ENCODE measurements at regions not wholly inside any gene's neighbourhood (a gene's known extent, or its start where the extent isn't known, plus 50 kb on each side); places are given as distances from the start of the nearest gene placed in this dataset.

GRCh38 chr10:129075508-129075907, 391.5 kb upstream of the MGMT start:
- no peak for DNase-seq
- peaks cover 2% of the 10 kb centered on the region for H3K27me3 Mint-ChIP-seq (ENCODE audit: unreplicated experiment)
- TF ChIP-seq, protein P1, sequence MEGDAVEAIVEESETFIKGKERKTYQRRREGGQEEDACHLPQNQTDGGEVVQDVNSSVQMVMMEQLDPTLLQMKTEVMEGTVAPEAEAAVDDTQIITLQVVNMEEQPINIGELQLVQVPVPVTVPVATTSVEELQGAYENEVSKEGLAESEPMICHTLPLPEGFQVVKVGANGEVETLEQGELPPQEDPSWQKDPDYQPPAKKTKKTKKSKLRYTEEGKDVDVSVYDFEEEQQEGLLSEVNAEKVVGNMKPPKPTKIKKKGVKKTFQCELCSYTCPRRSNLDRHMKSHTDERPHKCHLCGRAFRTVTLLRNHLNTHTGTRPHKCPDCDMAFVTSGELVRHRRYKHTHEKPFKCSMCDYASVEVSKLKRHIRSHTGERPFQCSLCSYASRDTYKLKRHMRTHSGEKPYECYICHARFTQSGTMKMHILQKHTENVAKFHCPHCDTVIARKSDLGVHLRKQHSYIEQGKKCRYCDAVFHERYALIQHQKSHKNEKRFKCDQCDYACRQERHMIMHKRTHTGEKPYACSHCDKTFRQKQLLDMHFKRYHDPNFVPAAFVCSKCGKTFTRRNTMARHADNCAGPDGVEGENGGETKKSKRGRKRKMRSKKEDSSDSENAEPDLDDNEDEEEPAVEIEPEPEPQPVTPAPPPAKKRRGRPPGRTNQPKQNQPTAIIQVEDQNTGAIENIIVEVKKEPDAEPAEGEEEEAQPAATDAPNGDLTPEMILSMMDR (IDR thresholded peaks at IDR 0.05; ENCODE audit: partially characterized antibody, unreplicated experiment): no peak
- peaks cover 10% of the 10 kb centered on the region for H3K36me3 Mint-ChIP-seq (ENCODE audit: unreplicated experiment)
- H3K4me1 Mint-ChIP-seq (ENCODE audit: low read depth, unreplicated experiment): peaks cover 7% of the 10 kb centered on the region
- no peak overlapping the region for H3K27ac Mint-ChIP-seq (ENCODE audit: unreplicated experiment)
- H3K9me3 Mint-ChIP-seq (ENCODE audit: unreplicated experiment): peaks cover 2% of the 10 kb centered on the region
- no peak overlapping the region for H3K4me3 Mint-ChIP-seq (ENCODE audit: unreplicated experiment)

GRCh38 chr10:129075927-129076326, 391.1 kb upstream of the MGMT start:
- Mint-ChIP-seq H3K36me3 (ENCODE audit: unreplicated experiment) (peaks cover 14% of the 10 kb centered on the region), H3K27me3 (ENCODE audit: unreplicated experiment) (peaks cover 2% of the 10 kb centered on the region), H3K27ac (ENCODE audit: unreplicated experiment) (no peak overlapping the region), H3K4me3 (ENCODE audit: unreplicated experiment) (no peak overlapping the region), H3K9me3 (ENCODE audit: unreplicated experiment) (peaks cover 2% of the 10 kb centered on the region), H3K4me1 (ENCODE audit: low read depth, unreplicated experiment) (peaks cover 7% of the 10 kb centered on the region)
- DNase-seq: no peak
- TF ChIP-seq, protein P1 (IDR thresholded peaks at IDR 0.05; ENCODE audit: partially characterized antibody, unreplicated experiment): no peak

GRCh38 chr10:129078346-129078745, 388.7 kb upstream of the MGMT start:
- Mint-ChIP-seq H3K36me3 (ENCODE audit: unreplicated experiment) (peaks cover 11% of the 10 kb centered on the region), H3K27me3 (ENCODE audit: unreplicated experiment) (peaks cover 2% of the 10 kb centered on the region), H3K27ac (ENCODE audit: unreplicated experiment) (no peak overlapping the region), H3K4me3 (ENCODE audit: unreplicated experiment) (no peak overlapping the region), H3K4me1 (ENCODE audit: low read depth, unreplicated experiment) (peaks cover 7% of the 10 kb centered on the region), H3K9me3 (ENCODE audit: unreplicated experiment) (peaks cover 2% of the 10 kb centered on the region)
- no peak for DNase-seq
- TF ChIP-seq, protein P1 (IDR thresholded peaks at IDR 0.05; ENCODE audit: partially characterized antibody, unreplicated experiment): no peak

GRCh38 chr10:129078746-129079145, 388.3 kb upstream of the MGMT start:
- no peak overlapping the region for H3K27ac Mint-ChIP-seq (ENCODE audit: unreplicated experiment)
- no peak overlapping the region for H3K4me3 Mint-ChIP-seq (ENCODE audit: unreplicated experiment)
- TF ChIP-seq, protein P1 (IDR thresholded peaks at IDR 0.05; ENCODE audit: partially characterized antibody, unreplicated experiment): no peak
- peaks cover 2% of the 10 kb centered on the region for H3K27me3 Mint-ChIP-seq (ENCODE audit: unreplicated experiment)
- DNase-seq: no peak
- peaks cover 11% of the 10 kb centered on the region for H3K36me3 Mint-ChIP-seq (ENCODE audit: unreplicated experiment)
- H3K4me1 Mint-ChIP-seq (ENCODE audit: low read depth, unreplicated experiment): peaks cover 7% of the 10 kb centered on the region
- peaks cover 2% of the 10 kb centered on the region for H3K9me3 Mint-ChIP-seq (ENCODE audit: unreplicated experiment)

GRCh38 chr10:129079705-129080104, 387.3 kb upstream of the MGMT start:
- DNase-seq: no peak
- peaks cover 2% of the 10 kb centered on the region for H3K27me3 Mint-ChIP-seq (ENCODE audit: unreplicated experiment)
- H3K27ac Mint-ChIP-seq (ENCODE audit: unreplicated experiment): no peak overlapping the region
- H3K4me3 Mint-ChIP-seq (ENCODE audit: unreplicated experiment): no peak overlapping the region
- H3K9me3 Mint-ChIP-seq (ENCODE audit: unreplicated experiment): peaks cover 2% of the 10 kb centered on the region
- peaks cover 7% of the 10 kb centered on the region for H3K4me1 Mint-ChIP-seq (ENCODE audit: low read depth, unreplicated experiment)
- TF ChIP-seq, protein P1 (IDR thresholded peaks at IDR 0.05; ENCODE audit: partially characterized antibody, unreplicated experiment): no peak
- H3K36me3 Mint-ChIP-seq (ENCODE audit: unreplicated experiment): peaks cover 11% of the 10 kb centered on the region
